ENCODE measurements at regions not wholly inside any gene's neighbourhood (a gene's known extent, or its start where the extent isn't known, plus 50 kb on each side); places are given as distances from the start of the nearest gene placed in this dataset.

GRCh38 chr6:81689580-81689979, 62.9 kb downstream of the TENT5A start:
- TF ChIP-seq EZH2 (IDR thresholded peaks at IDR 0.05; ENCODE audit: borderline replicate concordance) (no peak), CTCF (IDR thresholded peaks at IDR 0.05; ENCODE audit: poor library complexity) (no peak), EZH2phosphoT487 (IDR thresholded peaks at IDR 0.05; ENCODE audit: low read depth, severe bottlenecking, unreplicated experiment) (no peak)
- Histone ChIP-seq H3K27ac (no peak overlapping the region), H3K9me2 (replicated peaks; ENCODE audit: insufficient read depth) (no peaks in the 10 kb centered on the region), H3K9me3 (ENCODE audit: low read depth) (no peaks in the 10 kb centered on the region), H2AFZ (no peak overlapping the region), H3K79me2 (no peaks in the 10 kb centered on the region), H3K4me1 (ENCODE audit: insufficient read depth) (no peaks in the 10 kb centered on the region), H3K4me3 (no peak overlapping the region), H3K27me3 (no peaks in the 10 kb centered on the region), H3K36me3 (replicated peaks; ENCODE audit: insufficient read depth, low read depth) (no peaks in the 10 kb centered on the region), H3K4me2 (no peak overlapping the region), H4K20me1 (ENCODE audit: insufficient read depth, poor library complexity, severe bottlenecking) (no peaks in the 10 kb centered on the region)
- DNase-seq (ENCODE audit: low spot score): no peak
- WGBS (ENCODE audit: low lambda C conversion rate, missing lambda C conversion rate): 90% methylated on average over 3 of the region's 3 CpGs

- no peak overlapping the region for H3K4me2 ChIP-seq
- no peaks in the 10 kb centered on the region for H3K27me3 ChIP-seq
- no peak for DNase-seq (ENCODE audit: low spot score)
- H3K9me3 ChIP-seq (ENCODE audit: low read depth): no peaks in the 10 kb centered on the region
- 47% methylated on average over 5 of the region's 5 CpGs for WGBS (ENCODE audit: low lambda C conversion rate, missing lambda C conversion rate)
- no peaks in the 10 kb centered on the region for H4K20me1 ChIP-seq (ENCODE audit: insufficient read depth, poor library complexity, severe bottlenecking)
- no peak for TF ChIP-seq EZH2phosphoT487 (IDR thresholded peaks at IDR 0.05; ENCODE audit: low read depth, severe bottlenecking, unreplicated experiment)
- TF ChIP-seq EZH2 (IDR thresholded peaks at IDR 0.05; ENCODE audit: borderline replicate concordance): no peak
- no peak for TF ChIP-seq CTCF (IDR thresholded peaks at IDR 0.05; ENCODE audit: poor library complexity)
- H3K79me2 ChIP-seq: no peaks in the 10 kb centered on the region
- H3K27ac ChIP-seq: no peak overlapping the region
- no peaks in the 10 kb centered on the region for H3K36me3 ChIP-seq (replicated peaks; ENCODE audit: insufficient read depth, low read depth)
- H3K9me2 ChIP-seq (replicated peaks; ENCODE audit: insufficient read depth): no peaks in the 10 kb centered on the region
- no peak overlapping the region for H3K4me3 ChIP-seq
- H2AFZ ChIP-seq: no peak overlapping the region
- no peaks in the 10 kb centered on the region for H3K4me1 ChIP-seq (ENCODE audit: insufficient read depth)
These were observed 68.6 kb downstream of the TENT5A start for GRCh38 chr6:81683912-81684311.

GRCh38 chr6:81682858-81683620, 69.4 kb downstream of the TENT5A start:
- 89% methylated on average over 4 of the region's 5 CpGs for WGBS (ENCODE audit: low lambda C conversion rate, missing lambda C conversion rate)
- TF ChIP-seq EZH2 (IDR thresholded peaks at IDR 0.05; ENCODE audit: borderline replicate concordance): no peak
- no peak for TF ChIP-seq CTCF (IDR thresholded peaks at IDR 0.05; ENCODE audit: poor library complexity)
- no peak for TF ChIP-seq EZH2phosphoT487 (IDR thresholded peaks at IDR 0.05; ENCODE audit: low read depth, severe bottlenecking, unreplicated experiment)
- H4K20me1 ChIP-seq (ENCODE audit: insufficient read depth, poor library complexity, severe bottlenecking): no peaks in the 10 kb centered on the region
- no peak overlapping the region for H3K4me3 ChIP-seq
- H3K9me2 ChIP-seq (replicated peaks; ENCODE audit: insufficient read depth): no peaks in the 10 kb centered on the region
- H3K27ac ChIP-seq: no peak overlapping the region
- H3K36me3 ChIP-seq (replicated peaks; ENCODE audit: insufficient read depth, low read depth): no peaks in the 10 kb centered on the region
- no peak for DNase-seq (ENCODE audit: low spot score)
- H3K9me3 ChIP-seq (ENCODE audit: low read depth): no peaks in the 10 kb centered on the region
- H3K27me3 ChIP-seq: no peaks in the 10 kb centered on the region
- no peak overlapping the region for H3K4me2 ChIP-seq
- no peaks in the 10 kb centered on the region for H3K4me1 ChIP-seq (ENCODE audit: insufficient read depth)
- H3K79me2 ChIP-seq: no peaks in the 10 kb centered on the region
- no peak overlapping the region for H2AFZ ChIP-seq

All from hepatocyte (in vitro differentiated cells).